Ammon's horn (tissue), 1 donor: ENCODE measurements at regions not wholly inside any gene's neighbourhood (a gene's known extent, or its start where the extent isn't known, plus 50 kb on each side); places are given as distances from the start of the nearest gene placed in this dataset.
"Not testable (repeated sequence)": the region's sequence is repeated elsewhere in the genome, so short reads cannot be mapped to it uniquely, and the experiment has no call there.

Experiments
- DNase-seq: peaks from one replicate; pipeline ENCODE4 v3.0.0-alpha.2; 2016; ENCODE audit warnings: low spot score

- no peak for DNase-seq
Observed at GRCh38 chr6:170057961-170058877, 232.7 kb downstream of the DLL1 start.

- no peak for DNase-seq
Observed at GRCh38 chr6:170057034-170057734, 233.7 kb downstream of the DLL1 start.

GRCh38 chr6:170056278-170056711 is 234.6 kb downstream of the DLL1 start:
- no peak for DNase-seq

GRCh38 chr6:170055797-170056196 is 235.1 kb downstream of the DLL1 start:
- DNase-seq, result not testable (repeated sequence)

GRCh38 chr6:170053966-170054661 is 236.8 kb downstream of the DLL1 start:
- no peak for DNase-seq

GRCh38 chr6:170052991-170053821 is 237.7 kb downstream of the DLL1 start:
- no peak for DNase-seq

GRCh38 chr6:170051229-170052172 is 239.4 kb downstream of the DLL1 start:
- DNase-seq, result no peak

GRCh38 chr6:170050591-170051041 is 240.3 kb downstream of the DLL1 start:
- no peak for DNase-seq

GRCh38 chr6:170049641-170050561 is 241.0 kb downstream of the DLL1 start:
- DNase-seq, result no peak

GRCh38 chr6:170048615-170049256 is 242.1 kb downstream of the DLL1 start:
- peak; percentile 65 for DNase-seq

- no peak for DNase-seq
Observed at GRCh38 chr6:170047823-170048222, 243.1 kb downstream of the DLL1 start.

GRCh38 chr6:170046791-170047626 is 243.9 kb downstream of the DLL1 start:
- no peak for DNase-seq

GRCh38 chr6:170045981-170046667 is 244.8 kb downstream of the DLL1 start:
- no peak for DNase-seq

- DNase-seq, result no peak
Observed at GRCh38 chr6:170045563-170045960, 245.3 kb downstream of the DLL1 start.

- no peak for DNase-seq
Observed at GRCh38 chr6:170044836-170045562, 245.9 kb downstream of the DLL1 start.
